Ishikawa (cell line): ENCODE measurements at regions not wholly inside any gene's neighbourhood (a gene's known extent, or its start where the extent isn't known, plus 50 kb on each side); places are given as distances from the start of the nearest gene placed in this dataset.

ENCODE experiments used
- CREB1 ChIP-seq: IDR thresholded peaks from 2 replicates; pipeline ENCODE4 v1.6.1; 2012; ENCODE audit warnings: low read depth
- EGR1 ChIP-seq: IDR thresholded peaks from 2 replicates; pipeline ENCODE4 v1.6.1; 2012
- EP300 ChIP-seq: IDR thresholded peaks from 2 replicates; pipeline ENCODE4 v1.6.1; 2012; ENCODE audit warnings: borderline replicate concordance
- RAD21 ChIP-seq: IDR thresholded peaks from 2 replicates; pipeline ENCODE4 v1.6.1; 2012; ENCODE audit warnings: low read depth
- TAF1 ChIP-seq: IDR thresholded peaks from 2 replicates; pipeline ENCODE4 v1.6.1; 2012; ENCODE audit warnings: low read depth, mild to moderate bottlenecking
- TEAD4 ChIP-seq: IDR thresholded peaks from 2 replicates; pipeline ENCODE4 v1.6.1; 2012
- YY1 ChIP-seq: IDR thresholded peaks from 2 replicates; pipeline ENCODE4 v1.6.1; 2012; ENCODE audit warnings: low read depth
- ZBTB7A ChIP-seq: IDR thresholded peaks from 2 replicates; pipeline ENCODE4 v1.6.1; 2012; ENCODE audit warnings: low read depth
- TF ChIP-seq, protein P1 (sequence below): IDR thresholded peaks from 2 replicates; pipeline ENCODE4 v1.6.1; 2012
- TF ChIP-seq, protein P2 (sequence below): IDR thresholded peaks from 2 replicates; pipeline ENCODE4 v1.6.1; 2012; ENCODE audit warnings: low read depth, mild to moderate bottlenecking

DNA sequence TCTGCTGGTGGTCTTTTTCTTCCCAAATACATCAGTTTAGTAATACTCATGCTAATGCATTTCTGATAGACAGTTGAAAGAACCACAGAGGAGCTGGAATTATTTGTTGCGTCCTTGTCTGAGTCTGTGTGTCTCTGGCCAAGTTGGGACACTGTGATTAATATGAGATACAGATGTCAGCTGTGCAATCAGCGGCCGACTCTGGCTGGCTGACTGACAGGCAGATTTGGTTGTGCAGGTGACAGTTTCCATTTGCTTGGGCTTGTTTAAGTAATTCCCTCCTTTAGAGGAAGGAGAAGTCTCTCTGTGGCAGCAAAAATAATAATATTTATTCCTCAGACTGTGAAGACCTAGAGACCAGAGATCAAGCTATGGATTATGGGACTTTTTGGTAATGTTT lies 176.2 kb upstream of the CHRM2 start:
- TF ChIP-seq EP300 (no peak), YY1 (no peak), TAF1 (no peak), RAD21 (no peak), TEAD4 (no peak), CREB1 (no peak), EGR1 (no peak), ZBTB7A (no peak)
- TF ChIP-seq, protein P1, sequence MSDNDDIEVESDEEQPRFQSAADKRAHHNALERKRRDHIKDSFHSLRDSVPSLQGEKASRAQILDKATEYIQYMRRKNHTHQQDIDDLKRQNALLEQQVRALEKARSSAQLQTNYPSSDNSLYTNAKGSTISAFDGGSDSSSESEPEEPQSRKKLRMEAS = no peak
- TF ChIP-seq, protein P2, sequence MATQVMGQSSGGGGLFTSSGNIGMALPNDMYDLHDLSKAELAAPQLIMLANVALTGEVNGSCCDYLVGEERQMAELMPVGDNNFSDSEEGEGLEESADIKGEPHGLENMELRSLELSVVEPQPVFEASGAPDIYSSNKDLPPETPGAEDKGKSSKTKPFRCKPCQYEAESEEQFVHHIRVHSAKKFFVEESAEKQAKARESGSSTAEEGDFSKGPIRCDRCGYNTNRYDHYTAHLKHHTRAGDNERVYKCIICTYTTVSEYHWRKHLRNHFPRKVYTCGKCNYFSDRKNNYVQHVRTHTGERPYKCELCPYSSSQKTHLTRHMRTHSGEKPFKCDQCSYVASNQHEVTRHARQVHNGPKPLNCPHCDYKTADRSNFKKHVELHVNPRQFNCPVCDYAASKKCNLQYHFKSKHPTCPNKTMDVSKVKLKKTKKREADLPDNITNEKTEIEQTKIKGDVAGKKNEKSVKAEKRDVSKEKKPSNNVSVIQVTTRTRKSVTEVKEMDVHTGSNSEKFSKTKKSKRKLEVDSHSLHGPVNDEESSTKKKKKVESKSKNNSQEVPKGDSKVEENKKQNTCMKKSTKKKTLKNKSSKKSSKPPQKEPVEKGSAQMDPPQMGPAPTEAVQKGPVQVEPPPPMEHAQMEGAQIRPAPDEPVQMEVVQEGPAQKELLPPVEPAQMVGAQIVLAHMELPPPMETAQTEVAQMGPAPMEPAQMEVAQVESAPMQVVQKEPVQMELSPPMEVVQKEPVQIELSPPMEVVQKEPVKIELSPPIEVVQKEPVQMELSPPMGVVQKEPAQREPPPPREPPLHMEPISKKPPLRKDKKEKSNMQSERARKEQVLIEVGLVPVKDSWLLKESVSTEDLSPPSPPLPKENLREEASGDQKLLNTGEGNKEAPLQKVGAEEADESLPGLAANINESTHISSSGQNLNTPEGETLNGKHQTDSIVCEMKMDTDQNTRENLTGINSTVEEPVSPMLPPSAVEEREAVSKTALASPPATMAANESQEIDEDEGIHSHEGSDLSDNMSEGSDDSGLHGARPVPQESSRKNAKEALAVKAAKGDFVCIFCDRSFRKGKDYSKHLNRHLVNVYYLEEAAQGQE = no peak
